Activated T-helper 17 cell treated with anti-CD3 and anti-CD28 coated beads, Interleukin-2, amount 50 U/mL, for 72 hours (primary cell): ENCODE measurements at regions not wholly inside any gene's neighbourhood (a gene's known extent, or its start where the extent isn't known, plus 50 kb on each side); places are given as distances from the start of the nearest gene placed in this dataset.
A peak's percentile ranks its signal among the peaks of the same experiment; 100 is the strongest.

ENCODE experiments used
- ATAC-seq: fragments of 150-1000 bp; cut with Tn5 transposase; replicated peaks from 2 replicates; pipeline ENCODE4 v1.10.0; 2021; ENCODE audit warnings: mild to moderate bottlenecking, moderate library complexity
- H3K27ac Mint-ChIP-seq: one replicate; pipeline ENCODE4 v1.8.0; 2022; ENCODE audit warnings: mixed read lengths
- H3K27me3 Mint-ChIP-seq: one replicate; pipeline ENCODE4 v1.8.0; 2022; ENCODE audit warnings: mixed read lengths
- H3K36me3 Mint-ChIP-seq: one replicate; pipeline ENCODE4 v1.8.0; 2022; ENCODE audit warnings: low read depth, mild to moderate bottlenecking, mixed read lengths
- H3K4me1 Mint-ChIP-seq: one replicate; pipeline ENCODE4 v1.8.0; 2022; ENCODE audit warnings: mixed read lengths
- H3K4me3 Mint-ChIP-seq: one replicate; pipeline ENCODE4 v1.8.0; 2022; ENCODE audit warnings: mild to moderate bottlenecking, mixed read lengths
- H3K9me3 Mint-ChIP-seq: one replicate; pipeline ENCODE4 v1.8.0; 2022; ENCODE audit warnings: mixed read lengths

DNA sequence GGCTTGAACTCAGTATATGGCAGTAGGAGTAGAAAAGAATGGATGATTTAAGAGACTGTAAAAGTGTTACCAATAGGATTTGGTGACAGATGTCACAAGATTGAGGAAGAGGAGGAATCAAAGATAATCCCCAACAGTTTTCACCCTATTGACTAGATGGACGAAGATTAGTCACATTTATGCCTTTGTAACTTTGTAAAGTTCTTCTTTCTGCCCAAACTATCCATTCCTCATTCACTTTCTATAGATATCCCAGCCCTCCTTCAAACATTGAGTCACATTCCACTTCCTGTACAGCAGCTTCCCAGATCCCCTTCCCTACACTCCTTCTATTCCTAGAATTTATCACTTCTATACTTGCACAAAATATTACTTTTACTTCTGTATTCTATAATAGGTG lies 207.9 kb downstream of the BTG1 start:
- no peak overlapping the region for H3K4me3 Mint-ChIP-seq
- H3K27me3 Mint-ChIP-seq = no peaks in the 10 kb centered on the region
- H3K4me1 Mint-ChIP-seq = no peaks in the 10 kb centered on the region
- H3K36me3 Mint-ChIP-seq = no peaks in the 10 kb centered on the region
- no peak overlapping the region for H3K27ac Mint-ChIP-seq
- H3K9me3 Mint-ChIP-seq = peaks cover 3% of the 10 kb centered on the region
- ATAC-seq = no peak

DNA sequence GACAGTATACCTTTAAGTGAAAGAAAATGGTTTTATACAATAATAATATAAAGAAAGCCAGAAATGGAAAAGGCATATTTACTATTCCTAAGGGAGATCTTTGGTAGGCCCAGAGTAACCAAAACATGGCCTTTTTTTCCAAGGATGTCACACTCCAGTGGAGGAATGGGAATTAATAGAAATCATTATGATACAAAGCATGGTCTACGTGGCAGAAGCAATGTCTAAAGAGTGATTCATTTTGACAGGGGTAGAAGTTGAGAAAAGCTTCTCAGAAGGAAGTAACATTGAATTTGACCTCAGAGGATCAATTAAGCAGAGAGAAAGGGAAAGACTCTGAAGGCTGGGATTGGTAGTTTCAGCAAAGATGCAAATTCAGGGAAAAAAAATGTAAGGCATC lies 208.6 kb downstream of the BTG1 start:
- Mint-ChIP-seq H3K27me3 (no peaks in the 10 kb centered on the region), H3K27ac (no peak overlapping the region), H3K4me3 (no peak overlapping the region), H3K4me1 (no peaks in the 10 kb centered on the region), H3K36me3 (no peaks in the 10 kb centered on the region), H3K9me3 (peaks cover 3% of the 10 kb centered on the region)
- no peak for ATAC-seq

DNA sequence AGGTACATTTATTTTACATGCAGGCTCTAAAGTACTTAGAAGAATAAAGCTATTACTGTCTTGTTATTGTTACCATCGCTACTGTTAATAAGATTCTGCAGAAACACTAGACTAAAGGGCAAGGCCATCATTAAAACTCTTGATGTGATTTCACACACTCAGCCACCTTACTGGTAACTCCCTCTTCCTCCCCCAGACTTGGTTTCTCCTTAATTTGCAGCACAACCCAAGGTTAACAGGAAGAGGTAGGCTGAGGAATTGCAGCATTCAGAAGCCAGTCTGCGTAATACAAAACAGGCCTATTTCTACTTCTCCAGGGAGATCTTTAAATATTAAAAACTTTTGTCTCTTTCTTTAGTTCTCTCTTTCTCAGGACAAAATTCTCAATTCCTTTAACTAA lies 210.3 kb downstream of the BTG1 start:
- no peaks in the 10 kb centered on the region for H3K4me1 Mint-ChIP-seq
- no peaks in the 10 kb centered on the region for H3K36me3 Mint-ChIP-seq
- no peak overlapping the region for H3K4me3 Mint-ChIP-seq
- ATAC-seq = no peak
- H3K9me3 Mint-ChIP-seq = peaks cover 3% of the 10 kb centered on the region
- no peak overlapping the region for H3K27ac Mint-ChIP-seq
- no peaks in the 10 kb centered on the region for H3K27me3 Mint-ChIP-seq

DNA sequence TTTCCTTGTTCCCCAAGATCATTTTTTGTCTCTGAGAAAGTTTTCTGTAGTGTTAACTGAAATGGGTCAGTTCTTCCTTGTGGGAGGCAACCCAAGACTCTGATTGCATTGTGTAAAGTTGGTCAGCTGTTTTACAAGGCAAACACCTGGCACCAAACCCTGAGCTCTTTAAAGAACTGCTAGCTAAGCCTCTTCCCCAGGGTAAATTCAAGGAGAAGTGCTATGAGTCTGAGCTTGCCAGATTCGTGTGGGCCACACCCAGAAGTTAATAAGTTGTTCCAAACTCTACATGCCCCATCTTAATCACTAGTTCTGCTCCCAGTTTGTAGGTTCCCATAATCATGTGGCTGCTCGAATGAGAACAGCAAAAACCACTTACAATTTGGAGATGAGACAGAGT lies 214.5 kb downstream of the BTG1 start:
- Mint-ChIP-seq H3K4me3 (no peak overlapping the region), H3K27me3 (no peaks in the 10 kb centered on the region), H3K4me1 (no peaks in the 10 kb centered on the region), H3K9me3 (peaks cover 3% of the 10 kb centered on the region), H3K27ac (no peak overlapping the region), H3K36me3 (no peaks in the 10 kb centered on the region)
- ATAC-seq = no peak

DNA sequence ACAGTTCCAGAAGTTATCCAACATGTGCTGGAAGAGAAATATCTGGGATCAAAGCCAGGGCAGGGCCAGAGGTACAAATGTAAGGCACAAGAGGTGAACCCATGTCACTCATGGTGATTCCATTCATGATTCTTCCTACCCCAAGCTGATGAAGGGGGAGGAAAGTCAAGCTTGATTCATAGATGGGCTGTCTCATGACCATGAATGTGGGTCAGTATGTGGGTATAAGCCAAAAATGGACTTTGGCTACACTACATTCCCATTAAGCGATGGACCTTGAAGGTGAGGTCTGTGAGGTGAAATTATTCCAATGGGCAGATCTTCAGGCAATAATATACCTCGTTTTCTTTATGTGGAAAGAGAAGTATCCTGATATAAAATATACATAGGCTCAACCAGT lies 217.1 kb downstream of the BTG1 start:
- Mint-ChIP-seq H3K4me1 (no peaks in the 10 kb centered on the region), H3K9me3 (peaks cover 3% of the 10 kb centered on the region), H3K27ac (no peak overlapping the region), H3K36me3 (no peaks in the 10 kb centered on the region), H3K4me3 (no peak overlapping the region), H3K27me3 (no peaks in the 10 kb centered on the region)
- no peak for ATAC-seq

DNA sequence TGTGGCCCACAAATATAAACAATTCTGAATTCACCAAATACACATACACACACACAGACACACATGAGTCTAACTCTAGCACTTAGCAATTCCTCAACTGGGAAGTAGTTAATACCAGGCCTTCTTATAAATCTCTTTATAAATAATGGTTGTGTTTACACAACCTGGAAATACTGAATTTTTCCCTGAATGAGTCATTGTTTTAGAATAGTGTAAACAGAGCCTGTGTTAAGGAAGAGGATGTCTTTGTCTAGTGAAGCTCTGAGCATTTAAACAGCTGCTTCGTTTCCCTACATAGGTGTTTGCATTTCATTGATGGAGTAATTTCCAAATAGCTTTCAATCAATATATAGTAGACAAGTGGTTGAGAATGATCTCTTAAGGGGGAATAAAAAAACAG lies 218.8 kb downstream of the BTG1 start:
- Mint-ChIP-seq H3K4me3 (no peak overlapping the region), H3K27ac (no peak overlapping the region), H3K36me3 (no peaks in the 10 kb centered on the region), H3K27me3 (no peaks in the 10 kb centered on the region), H3K4me1 (no peaks in the 10 kb centered on the region), H3K9me3 (peaks cover 3% of the 10 kb centered on the region)
- ATAC-seq = no peak

DNA sequence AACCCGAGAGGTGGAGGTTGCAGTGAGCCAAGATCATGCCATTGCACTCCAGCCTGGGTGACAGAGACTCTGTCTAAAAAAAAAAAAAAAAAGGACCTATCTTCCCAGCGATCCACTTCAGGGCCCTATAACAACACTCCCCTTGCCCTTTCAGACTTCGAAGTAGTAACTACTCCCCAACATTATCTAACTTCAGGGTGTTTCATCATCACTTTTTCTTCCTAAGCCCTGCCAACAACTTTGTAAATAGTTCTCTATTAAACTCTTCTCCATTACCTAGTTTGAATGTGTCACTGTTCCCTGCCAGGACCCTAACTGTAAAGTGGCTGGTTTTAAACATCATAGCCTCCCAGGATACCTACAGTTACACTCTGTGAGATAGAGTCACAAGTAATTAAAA lies 220.8 kb downstream of the BTG1 start:
- Mint-ChIP-seq H3K4me3 (no peak overlapping the region), H3K27ac (no peak overlapping the region), H3K27me3 (no peaks in the 10 kb centered on the region), H3K36me3 (no peaks in the 10 kb centered on the region), H3K9me3 (peaks cover 12% of the 10 kb centered on the region), H3K4me1 (peaks cover 17% of the 10 kb centered on the region)
- ATAC-seq = no peak

DNA sequence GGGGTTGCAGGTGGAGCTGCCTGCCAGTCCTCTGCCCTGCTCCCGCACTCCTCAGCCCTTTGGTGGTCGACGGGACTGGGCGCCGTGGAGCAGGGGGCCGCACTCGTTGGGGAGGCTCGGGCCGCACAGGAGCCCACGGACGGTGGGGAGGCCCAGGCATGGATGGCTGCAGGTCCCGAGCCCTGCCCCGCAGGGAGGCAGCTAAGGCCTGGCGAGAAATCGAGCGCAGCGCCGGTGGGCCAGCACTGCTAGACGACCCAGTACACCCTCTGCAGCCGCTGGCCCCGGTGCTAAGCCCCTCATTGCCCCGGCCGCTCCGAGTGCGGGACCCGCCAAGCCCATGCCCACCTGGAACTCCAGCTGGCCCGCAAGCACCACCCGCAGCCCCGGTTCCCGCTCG lies 221.8 kb downstream of the BTG1 start:
- Mint-ChIP-seq H3K36me3 (no peaks in the 10 kb centered on the region), H3K4me1 (peaks cover 17% of the 10 kb centered on the region), H3K4me3 (no peak overlapping the region), H3K9me3 (peaks cover 12% of the 10 kb centered on the region), H3K27me3 (no peaks in the 10 kb centered on the region), H3K27ac (no peak overlapping the region)
- no peak for ATAC-seq

DNA sequence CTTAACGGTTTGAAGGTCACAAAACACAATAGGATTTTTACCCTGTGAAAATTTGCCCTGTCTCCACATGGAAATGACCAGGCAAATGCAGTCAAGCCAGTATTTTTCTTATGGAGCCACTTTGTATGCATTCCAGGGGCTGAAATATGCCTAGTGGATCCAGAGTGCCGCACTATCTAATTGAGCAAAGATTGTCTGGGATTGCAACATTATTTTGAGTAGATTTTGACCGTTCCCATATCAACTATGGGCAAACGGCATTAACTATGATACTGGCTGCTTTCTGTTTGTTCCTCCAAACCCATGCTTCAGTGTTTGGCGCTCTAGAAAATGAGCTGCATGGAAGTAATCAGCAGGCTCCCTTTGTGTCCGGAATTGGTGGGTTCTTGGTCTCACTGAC lies 223.0 kb downstream of the BTG1 start:
- H3K27me3 Mint-ChIP-seq = no peaks in the 10 kb centered on the region
- no peak for ATAC-seq
- peaks cover 9% of the 10 kb centered on the region for H3K9me3 Mint-ChIP-seq
- no peak overlapping the region for H3K27ac Mint-ChIP-seq
- H3K4me1 Mint-ChIP-seq = peaks cover 17% of the 10 kb centered on the region
- no peak overlapping the region for H3K4me3 Mint-ChIP-seq
- no peaks in the 10 kb centered on the region for H3K36me3 Mint-ChIP-seq

DNA sequence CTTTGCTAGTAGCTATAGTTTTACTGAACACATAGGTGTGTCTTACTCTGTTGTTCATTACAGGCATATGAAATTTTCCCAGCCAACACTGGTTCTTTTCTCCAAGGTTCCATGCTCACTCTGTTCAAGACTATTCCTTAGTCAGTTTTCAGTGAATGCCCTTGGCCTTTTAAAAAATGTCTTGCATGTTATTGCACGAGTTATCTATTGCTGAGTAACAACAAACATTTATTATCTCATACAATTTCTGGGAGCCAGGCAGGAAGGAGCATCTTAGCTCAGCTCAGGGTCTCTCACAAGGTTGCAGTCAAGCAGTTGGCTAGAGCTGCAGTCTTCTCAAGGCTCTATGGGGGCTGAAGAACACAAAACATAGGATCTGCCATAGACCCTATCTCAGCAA lies 223.5 kb downstream of the BTG1 start:
- no peaks in the 10 kb centered on the region for H3K27me3 Mint-ChIP-seq
- peak overlapping the region; percentile 48 for H3K27ac Mint-ChIP-seq
- H3K36me3 Mint-ChIP-seq = no peaks in the 10 kb centered on the region
- ATAC-seq = no peak
- no peak overlapping the region for H3K4me3 Mint-ChIP-seq
- peaks cover 17% of the 10 kb centered on the region for H3K4me1 Mint-ChIP-seq
- H3K9me3 Mint-ChIP-seq = peaks cover 9% of the 10 kb centered on the region

DNA sequence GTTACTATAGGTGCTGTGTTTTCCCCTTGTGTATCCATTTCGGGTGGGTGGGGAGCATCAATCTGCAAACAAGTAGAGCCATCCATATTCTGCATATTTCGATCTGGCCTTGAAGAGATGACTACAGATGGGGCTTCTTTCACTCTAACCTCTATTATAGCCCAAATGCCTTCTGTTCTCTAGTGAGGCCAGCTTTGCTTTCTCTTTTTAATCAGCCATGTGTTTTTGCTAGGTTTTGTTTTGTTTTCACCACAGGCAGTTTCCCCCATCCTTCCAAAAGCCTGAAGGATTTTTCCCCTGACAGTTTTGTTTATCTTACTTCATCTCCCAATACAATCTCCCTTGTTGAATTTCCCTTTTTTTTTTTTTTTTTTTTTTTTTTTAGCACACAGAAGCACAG lies 224.1 kb downstream of the BTG1 start:
- Mint-ChIP-seq H3K27ac (peak overlapping the region; percentile 48), H3K27me3 (no peaks in the 10 kb centered on the region), H3K9me3 (peaks cover 9% of the 10 kb centered on the region), H3K36me3 (no peaks in the 10 kb centered on the region), H3K4me1 (peaks cover 17% of the 10 kb centered on the region), H3K4me3 (no peak overlapping the region)
- ATAC-seq = no peak

DNA sequence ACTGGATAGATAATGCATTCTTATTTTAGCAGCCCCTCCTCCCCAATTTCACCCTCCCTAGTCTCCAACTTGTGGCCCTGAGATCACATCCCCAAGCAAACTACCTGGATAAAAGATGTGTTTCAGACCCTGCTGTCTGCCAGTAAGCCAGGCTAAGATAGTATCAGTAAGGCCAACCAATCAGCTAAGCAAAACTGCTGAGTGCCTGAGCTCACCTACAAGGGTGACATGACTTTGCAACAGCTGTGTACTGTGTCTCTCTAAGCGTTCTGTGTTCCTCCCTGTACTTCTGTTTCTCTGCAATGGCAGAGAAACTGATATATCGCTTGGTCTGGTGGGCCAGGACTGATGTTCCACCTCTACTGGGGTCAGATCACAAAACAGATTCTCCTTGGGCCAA lies 224.9 kb downstream of the BTG1 start:
- H3K27ac Mint-ChIP-seq = peak overlapping the region; percentile 48
- H3K9me3 Mint-ChIP-seq = peaks cover 9% of the 10 kb centered on the region
- ATAC-seq = no peak
- H3K4me1 Mint-ChIP-seq = peaks cover 17% of the 10 kb centered on the region
- H3K4me3 Mint-ChIP-seq = no peak overlapping the region
- no peaks in the 10 kb centered on the region for H3K36me3 Mint-ChIP-seq
- no peaks in the 10 kb centered on the region for H3K27me3 Mint-ChIP-seq

DNA sequence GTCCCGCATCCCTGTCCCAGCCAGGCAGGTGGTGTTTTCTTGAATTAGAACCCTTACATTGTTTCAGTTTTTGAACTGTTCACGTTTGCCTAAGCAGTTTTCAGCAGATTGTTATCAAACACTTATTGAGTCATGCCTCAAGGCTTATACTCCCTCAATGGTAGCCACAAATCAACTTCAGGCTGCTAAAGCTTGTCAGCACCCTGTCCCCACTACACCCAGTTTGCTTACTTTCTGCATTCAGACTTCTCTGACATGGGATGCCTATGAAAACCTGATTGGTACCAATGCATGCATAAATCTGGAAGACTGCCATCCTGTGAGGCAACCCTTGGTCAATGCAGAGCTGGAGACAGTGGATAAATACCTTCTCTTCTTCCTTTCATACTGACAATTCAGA lies 225.4 kb downstream of the BTG1 start:
- no peak for ATAC-seq
- H3K4me1 Mint-ChIP-seq = peaks cover 17% of the 10 kb centered on the region
- H3K27me3 Mint-ChIP-seq = no peaks in the 10 kb centered on the region
- no peak overlapping the region for H3K4me3 Mint-ChIP-seq
- peak overlapping the region; percentile 48 for H3K27ac Mint-ChIP-seq
- H3K9me3 Mint-ChIP-seq = peaks cover 9% of the 10 kb centered on the region
- no peaks in the 10 kb centered on the region for H3K36me3 Mint-ChIP-seq

DNA sequence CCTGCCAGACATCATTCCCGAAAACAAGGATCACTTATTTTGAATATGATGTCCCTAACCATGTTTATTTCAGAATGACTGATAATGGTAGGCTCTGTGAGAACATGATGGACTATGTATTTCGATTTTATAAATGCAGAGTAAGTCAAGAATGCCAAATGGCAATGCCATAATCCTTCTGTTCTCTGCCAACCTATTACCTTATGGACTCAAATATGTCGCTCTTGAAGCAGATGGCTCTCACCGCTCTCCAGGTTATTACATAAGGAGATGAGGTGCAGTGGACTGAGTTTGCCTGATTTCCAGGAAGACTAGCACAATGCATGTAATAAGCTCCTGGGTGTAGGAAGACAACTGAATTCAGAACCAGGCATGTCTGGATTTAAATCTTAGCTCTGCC lies 227.2 kb downstream of the BTG1 start:
- Mint-ChIP-seq H3K27me3 (no peaks in the 10 kb centered on the region), H3K4me1 (peaks cover 17% of the 10 kb centered on the region), H3K4me3 (no peak overlapping the region), H3K36me3 (no peaks in the 10 kb centered on the region), H3K9me3 (peaks cover 9% of the 10 kb centered on the region), H3K27ac (no peak overlapping the region)
- no peak for ATAC-seq

DNA sequence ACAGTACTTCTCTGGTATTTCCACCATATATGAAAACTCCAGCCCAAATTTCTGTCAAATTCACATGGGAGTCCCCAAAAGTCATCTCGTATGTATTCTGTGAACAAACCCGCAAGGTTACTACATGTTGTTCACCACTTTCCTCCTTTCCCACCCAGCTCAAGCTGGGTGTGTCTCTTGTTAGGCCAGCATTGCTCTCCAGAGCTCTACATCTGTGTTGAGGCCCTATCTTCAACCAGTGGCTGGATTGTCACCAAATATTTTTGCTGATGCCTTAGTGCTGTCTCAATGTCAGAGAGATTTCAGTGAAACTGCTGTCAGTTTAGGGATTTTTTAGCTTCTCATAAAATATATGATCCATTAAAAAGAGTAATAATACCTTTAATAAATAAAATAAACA lies 230.9 kb downstream of the BTG1 start:
- Mint-ChIP-seq H3K9me3 (no peaks in the 10 kb centered on the region), H3K4me3 (no peak overlapping the region), H3K27ac (no peak overlapping the region), H3K36me3 (no peaks in the 10 kb centered on the region), H3K27me3 (no peaks in the 10 kb centered on the region), H3K4me1 (peaks cover 10% of the 10 kb centered on the region)
- no peak for ATAC-seq

DNA sequence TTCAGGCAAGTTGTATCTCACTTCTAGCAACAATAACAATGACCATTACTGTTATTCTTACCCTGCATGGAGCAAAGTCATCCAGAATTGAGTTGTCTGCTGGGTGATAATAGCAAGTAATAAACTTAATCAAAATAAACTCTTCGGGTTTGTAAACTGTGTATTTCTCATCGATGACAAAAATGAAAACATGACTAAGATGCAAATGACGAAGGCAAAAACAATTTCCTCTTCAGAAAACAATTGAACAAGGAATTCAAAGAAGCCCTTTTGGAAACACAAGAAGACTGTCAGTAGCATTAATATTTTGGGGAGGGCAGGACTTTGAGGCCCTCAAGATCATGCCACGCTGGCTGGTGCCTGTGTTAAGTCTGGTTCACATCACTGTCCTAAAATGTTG lies 232.0 kb downstream of the BTG1 start:
- H3K9me3 Mint-ChIP-seq = peaks cover 2% of the 10 kb centered on the region
- peaks cover 10% of the 10 kb centered on the region for H3K4me1 Mint-ChIP-seq
- ATAC-seq = no peak
- H3K36me3 Mint-ChIP-seq = no peaks in the 10 kb centered on the region
- H3K27ac Mint-ChIP-seq = no peak overlapping the region
- H3K4me3 Mint-ChIP-seq = no peak overlapping the region
- no peaks in the 10 kb centered on the region for H3K27me3 Mint-ChIP-seq
